ENCODE measurements at regions not wholly inside any gene's neighbourhood (a gene's known extent, or its start where the extent isn't known, plus 50 kb on each side); places are given as distances from the start of the nearest gene placed in this dataset.
A peak's percentile ranks its signal among the peaks of the same experiment; 100 is the strongest.
"Not testable (repeated sequence)": the region's sequence is repeated elsewhere in the genome, so short reads cannot be mapped to it uniquely, and the experiment has no call there.

- no peak for DNase-seq
Observed at GRCh38 chr3:132987396-132987795, 50.8 kb upstream of the TMEM108 start.

GRCh38 chr3:132984181-132984580 lies 54.0 kb upstream of the TMEM108 start:
- no peak for DNase-seq

- DNase-seq, result no peak
Observed at GRCh38 chr3:132983143-132983770, 54.9 kb upstream of the TMEM108 start.

GRCh38 chr3:132981719-132982118 lies 56.5 kb upstream of the TMEM108 start:
- no peak for DNase-seq

GRCh38 chr3:132980102-132980501 lies 58.1 kb upstream of the TMEM108 start:
- DNase-seq, result no peak

- no peak for DNase-seq
Observed at GRCh38 chr3:132979606-132980005, 58.6 kb upstream of the TMEM108 start.

GRCh38 chr3:132978946-132979345 lies 59.2 kb upstream of the TMEM108 start:
- not testable (repeated sequence) for DNase-seq

GRCh38 chr3:132978464-132978863 lies 59.7 kb upstream of the TMEM108 start:
- DNase-seq, result no peak

- DNase-seq, result no peak
Observed at GRCh38 chr3:132974097-132974496, 64.1 kb upstream of the TMEM108 start.

- DNase-seq, result no peak
Observed at GRCh38 chr3:132973441-132973840, 64.8 kb upstream of the TMEM108 start.

GRCh38 chr3:132972333-132972732 lies 65.9 kb upstream of the TMEM108 start:
- no peak for DNase-seq

- DNase-seq, result no peak
Observed at GRCh38 chr3:132966374-132966773, 71.8 kb upstream of the TMEM108 start.

- DNase-seq, result peak; percentile 6
Observed at GRCh38 chr3:132964266-132964665, 73.9 kb upstream of the TMEM108 start.

- no peak for DNase-seq
Observed at GRCh38 chr3:132963786-132964185, 74.4 kb upstream of the TMEM108 start.

- no peak for DNase-seq
Observed at GRCh38 chr3:132961991-132962390, 76.2 kb upstream of the TMEM108 start.

GRCh38 chr3:132953683-132954082 lies 84.5 kb upstream of the TMEM108 start:
- no peak for DNase-seq

GRCh38 chr3:132927896-132928295 lies 110.3 kb upstream of the TMEM108 start:
- DNase-seq, result no peak

GRCh38 chr3:132926098-132926497 lies 112.1 kb upstream of the TMEM108 start:
- no peak for DNase-seq

- DNase-seq, result no peak
Observed at GRCh38 chr3:132925256-132925930, 112.8 kb upstream of the TMEM108 start.

- no peak for DNase-seq
Observed at GRCh38 chr3:132916096-132916495, 122.1 kb upstream of the TMEM108 start.

- DNase-seq, result no peak
Observed at GRCh38 chr3:132912416-132912753, 125.8 kb upstream of the TMEM108 start.

GRCh38 chr3:132911741-132912415 lies 126.3 kb upstream of the TMEM108 start:
- no peak for DNase-seq

GRCh38 chr3:132907293-132907692 lies 130.9 kb upstream of the TMEM108 start:
- DNase-seq, result no peak

- DNase-seq, result no peak
Observed at GRCh38 chr3:132900481-132900880, 137.7 kb upstream of the TMEM108 start.
